K562 (cell line): ENCODE measurements at regions not wholly inside any gene's neighbourhood (a gene's known extent, or its start where the extent isn't known, plus 50 kb on each side); places are given as distances from the start of the nearest gene placed in this dataset.

Experiments used
- ARNT ChIP-seq, 2 experiments: fragments of 450-650 bp; IDR thresholded peaks; 2 replicates each; pipeline ENCODE4 v1.6.1; 2016; ENCODE audit warnings: mild to moderate bottlenecking in 1 of 2
- CBX1 ChIP-seq: sonication (generic); IDR thresholded peaks from 2 replicates; pipeline ENCODE4 v1.6.1; 2016; ENCODE audit warnings: antibody characterized with exemption, low read depth, mild to moderate bottlenecking
- CBX3 ChIP-seq, 2 experiments: IDR thresholded peaks; 1 replicate in 1 of 2; 2 replicates in 1 of 2; pipeline ENCODE4 v1.6.1; 2012; ENCODE audit warnings: inconsistent platforms in 2 of 2, low read length in 2 of 2, borderline replicate concordance in 1 of 2, control low read depth in 1 of 2
- FOXA3 ChIP-seq, 2 experiments: fragments of 450-650 bp in 1 of 2; sonication (generic) in 1 of 2; formaldehyde crosslinking; IDR thresholded peaks in 1 of 2; conservative IDR thresholded peaks in 1 of 2; 2 replicates each; pipeline versions ENCODE4 v1.4.0 to v1.8.0; 2020 to 2022; ENCODE audit warnings: mild to moderate bottlenecking in 2 of 2, missing genetic modification reagents in 1 of 2
- GATAD2A ChIP-seq: fragments of 450-650 bp; IDR thresholded peaks from 2 replicates; pipeline ENCODE4 v1.6.1; 2017
- GTF2F1 ChIP-seq: IDR thresholded peaks from 2 replicates; pipeline ENCODE4 v1.6.1; 2011; ENCODE audit warnings: low read depth, low read length, improper control_type of control experiment
- NFRKB ChIP-seq: fragments of 450-650 bp; IDR thresholded peaks from 2 replicates; pipeline ENCODE4 v1.6.1; 2016; ENCODE audit warnings: low read depth
- PTBP1 ChIP-seq: fragments of 200-400 bp; formaldehyde crosslinking; IDR thresholded peaks from 2 replicates; pipeline ENCODE4 v1.6.1; 2017; ENCODE audit warnings: low read depth, low read length
- RBBP5 ChIP-seq: fragments of 200-600 bp; sonication (generic); IDR thresholded peaks from 2 replicates; pipeline ENCODE4 v1.6.1; 2012; ENCODE audit warnings: borderline replicate concordance, mild to moderate bottlenecking, low read length, control low read depth, inconsistent platforms; ENCODE audit not compliant: insufficient read depth, poor library complexity, severe bottlenecking
- SMARCA5 ChIP-seq: fragments of 450-650 bp; IDR thresholded peaks from 2 replicates; pipeline ENCODE4 v1.6.1; 2016
- SREBF1 ChIP-seq: fragments of 150-350 bp; IDR thresholded peaks from 2 replicates; pipeline ENCODE4 v1.6.1; 2014; ENCODE audit warnings: antibody characterized with exemption, low read depth, low read length, borderline replicate concordance
- ZNF583 ChIP-seq: fragments of 250-450 bp; sonication (Bioruptor Pico); IDR thresholded peaks from 2 replicates; pipeline ENCODE4 v1.4.0; 2020
- TF ChIP-seq, protein P1 (sequence below): sonication (generic); formaldehyde crosslinking; IDR thresholded peaks from 2 replicates; pipeline ENCODE4 v1.8.0; 2022; ENCODE audit warnings: mild to moderate bottlenecking, missing genetic modification reagents
- TF ChIP-seq, protein P2 (sequence below), 2 experiments: fragments of 200-800 bp in 1 of 2; sonication (Bioruptor generic) in 1 of 2; sonication (generic) in 1 of 2; formaldehyde crosslinking in 1 of 2; IDR thresholded peaks in 1 of 2; conservative IDR thresholded peaks in 1 of 2; 2 replicates each; pipeline versions ENCODE4 v1.5.0 to v1.6.1; 2016 to 2020; ENCODE audit warnings: missing compliant biosample characterization in 1 of 2, missing genetic modification characterization in 1 of 2, missing genetic modification reagents in 1 of 2
- TF ChIP-seq, protein P3 (sequence below), 3 experiments: fragments of 200-800 bp in 1 of 3; sonication (Bioruptor generic) in 1 of 3; sonication (generic) in 1 of 3; formaldehyde crosslinking in 1 of 3; IDR thresholded peaks; 2 replicates each; pipeline versions ENCODE4 v1.6.1 to v1.8.0; 2016 to 2022; ENCODE audit warnings: mild to moderate bottlenecking in 2 of 3, missing compliant biosample characterization in 2 of 3, missing genetic modification characterization in 2 of 3, missing genetic modification reagents in 1 of 3
- TF ChIP-seq, protein P4 (sequence below): fragments of 450-650 bp; conservative IDR thresholded peaks from 2 replicates; pipeline ENCODE4 v1.6.1; 2016; ENCODE audit warnings: missing genetic modification characterization, low read depth, mild to moderate bottlenecking, control low read depth, missing compliant biosample characterization

- TF ChIP-seq, protein P1, sequence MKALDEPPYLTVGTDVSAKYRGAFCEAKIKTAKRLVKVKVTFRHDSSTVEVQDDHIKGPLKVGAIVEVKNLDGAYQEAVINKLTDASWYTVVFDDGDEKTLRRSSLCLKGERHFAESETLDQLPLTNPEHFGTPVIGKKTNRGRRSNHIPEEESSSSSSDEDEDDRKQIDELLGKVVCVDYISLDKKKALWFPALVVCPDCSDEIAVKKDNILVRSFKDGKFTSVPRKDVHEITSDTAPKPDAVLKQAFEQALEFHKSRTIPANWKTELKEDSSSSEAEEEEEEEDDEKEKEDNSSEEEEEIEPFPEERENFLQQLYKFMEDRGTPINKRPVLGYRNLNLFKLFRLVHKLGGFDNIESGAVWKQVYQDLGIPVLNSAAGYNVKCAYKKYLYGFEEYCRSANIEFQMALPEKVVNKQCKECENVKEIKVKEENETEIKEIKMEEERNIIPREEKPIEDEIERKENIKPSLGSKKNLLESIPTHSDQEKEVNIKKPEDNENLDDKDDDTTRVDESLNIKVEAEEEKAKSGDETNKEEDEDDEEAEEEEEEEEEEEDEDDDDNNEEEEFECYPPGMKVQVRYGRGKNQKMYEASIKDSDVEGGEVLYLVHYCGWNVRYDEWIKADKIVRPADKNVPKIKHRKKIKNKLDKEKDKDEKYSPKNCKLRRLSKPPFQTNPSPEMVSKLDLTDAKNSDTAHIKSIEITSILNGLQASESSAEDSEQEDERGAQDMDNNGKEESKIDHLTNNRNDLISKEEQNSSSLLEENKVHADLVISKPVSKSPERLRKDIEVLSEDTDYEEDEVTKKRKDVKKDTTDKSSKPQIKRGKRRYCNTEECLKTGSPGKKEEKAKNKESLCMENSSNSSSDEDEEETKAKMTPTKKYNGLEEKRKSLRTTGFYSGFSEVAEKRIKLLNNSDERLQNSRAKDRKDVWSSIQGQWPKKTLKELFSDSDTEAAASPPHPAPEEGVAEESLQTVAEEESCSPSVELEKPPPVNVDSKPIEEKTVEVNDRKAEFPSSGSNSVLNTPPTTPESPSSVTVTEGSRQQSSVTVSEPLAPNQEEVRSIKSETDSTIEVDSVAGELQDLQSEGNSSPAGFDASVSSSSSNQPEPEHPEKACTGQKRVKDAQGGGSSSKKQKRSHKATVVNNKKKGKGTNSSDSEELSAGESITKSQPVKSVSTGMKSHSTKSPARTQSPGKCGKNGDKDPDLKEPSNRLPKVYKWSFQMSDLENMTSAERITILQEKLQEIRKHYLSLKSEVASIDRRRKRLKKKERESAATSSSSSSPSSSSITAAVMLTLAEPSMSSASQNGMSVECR (CRISPR knock-in tag): 0 out of 2 replicates have a peak, but pooled peaks have one; percentile 3
- peak in 1 of 2 experiments; percentile 10; a peak in 1 of 3 replicates for TF ChIP-seq CBX3 (IDR thresholded peaks at IDR 0.05; ENCODE audit: borderline replicate concordance in 1 of 2, low read length in 2 of 2)
- 0 out of 2 replicates have a peak, but pooled peaks have one; percentile 16 for TF ChIP-seq NFRKB
- TF ChIP-seq SMARCA5: peak; percentile 89
- TF ChIP-seq, protein P2, sequence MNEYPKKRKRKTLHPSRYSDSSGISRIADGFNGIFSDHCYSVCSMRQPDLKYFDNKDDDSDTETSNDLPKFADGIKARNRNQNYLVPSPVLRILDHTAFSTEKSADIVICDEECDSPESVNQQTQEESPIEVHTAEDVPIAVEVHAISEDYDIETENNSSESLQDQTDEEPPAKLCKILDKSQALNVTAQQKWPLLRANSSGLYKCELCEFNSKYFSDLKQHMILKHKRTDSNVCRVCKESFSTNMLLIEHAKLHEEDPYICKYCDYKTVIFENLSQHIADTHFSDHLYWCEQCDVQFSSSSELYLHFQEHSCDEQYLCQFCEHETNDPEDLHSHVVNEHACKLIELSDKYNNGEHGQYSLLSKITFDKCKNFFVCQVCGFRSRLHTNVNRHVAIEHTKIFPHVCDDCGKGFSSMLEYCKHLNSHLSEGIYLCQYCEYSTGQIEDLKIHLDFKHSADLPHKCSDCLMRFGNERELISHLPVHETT (CRISPR knock-in tag; conservative IDR thresholded peaks at IDR 0.05 in 1 of 2, IDR thresholded peaks at IDR 0.05 in 1 of 2): peak in 1 of 2 experiments; percentile 28; a peak in 1 of 4 replicates
- 0 out of 2 replicates have a peak, but pooled peaks have one; percentile 74 for TF ChIP-seq PTBP1
- TF ChIP-seq, protein P3, sequence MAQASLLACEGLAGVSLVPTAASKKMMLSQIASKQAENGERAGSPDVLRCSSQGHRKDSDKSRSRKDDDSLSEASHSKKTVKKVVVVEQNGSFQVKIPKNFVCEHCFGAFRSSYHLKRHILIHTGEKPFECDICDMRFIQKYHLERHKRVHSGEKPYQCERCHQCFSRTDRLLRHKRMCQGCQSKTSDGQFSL (CRISPR knock-in tag; IDR thresholded peaks at IDR 0.05): peak; percentile 70; the same call in 1 of the 2 replicates
- TF ChIP-seq, protein P3 (tag; IDR thresholded peaks at IDR 0.05): no peak
- TF ChIP-seq, protein P4, sequence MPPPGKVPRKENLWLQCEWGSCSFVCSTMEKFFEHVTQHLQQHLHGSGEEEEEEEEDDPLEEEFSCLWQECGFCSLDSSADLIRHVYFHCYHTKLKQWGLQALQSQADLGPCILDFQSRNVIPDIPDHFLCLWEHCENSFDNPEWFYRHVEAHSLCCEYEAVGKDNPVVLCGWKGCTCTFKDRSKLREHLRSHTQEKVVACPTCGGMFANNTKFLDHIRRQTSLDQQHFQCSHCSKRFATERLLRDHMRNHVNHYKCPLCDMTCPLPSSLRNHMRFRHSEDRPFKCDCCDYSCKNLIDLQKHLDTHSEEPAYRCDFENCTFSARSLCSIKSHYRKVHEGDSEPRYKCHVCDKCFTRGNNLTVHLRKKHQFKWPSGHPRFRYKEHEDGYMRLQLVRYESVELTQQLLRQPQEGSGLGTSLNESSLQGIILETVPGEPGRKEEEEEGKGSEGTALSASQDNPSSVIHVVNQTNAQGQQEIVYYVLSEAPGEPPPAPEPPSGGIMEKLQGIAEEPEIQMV: no peak
- no peak for TF ChIP-seq SREBF1
- no peak for TF ChIP-seq ARNT (IDR thresholded peaks at IDR 0.05)
- peak; percentile 37 for TF ChIP-seq ZNF583
- TF ChIP-seq GATAD2A: 0 out of 2 replicates have a peak, but pooled peaks have one; percentile 8
- no peak for TF ChIP-seq GTF2F1
- TF ChIP-seq FOXA3 (CRISPR knock-in tag; conservative IDR thresholded peaks at IDR 0.05 in 1 of 2, IDR thresholded peaks at IDR 0.05 in 1 of 2): peak in 1 of 2 experiments; percentile 72; a peak in 2 of 4 replicates
- peak; percentile 49; the same call in 1 of the 2 replicates for TF ChIP-seq CBX1
- peak; percentile 32 for TF ChIP-seq RBBP5
These were observed 234.7 kb upstream of the GSE1 start (continued) for GRCh38 chr16:85378145-85379040.
